ENCODE measurements at regions not wholly inside any gene's neighbourhood (a gene's known extent, or its start where the extent isn't known, plus 50 kb on each side); places are given as distances from the start of the nearest gene placed in this dataset.

DNA sequence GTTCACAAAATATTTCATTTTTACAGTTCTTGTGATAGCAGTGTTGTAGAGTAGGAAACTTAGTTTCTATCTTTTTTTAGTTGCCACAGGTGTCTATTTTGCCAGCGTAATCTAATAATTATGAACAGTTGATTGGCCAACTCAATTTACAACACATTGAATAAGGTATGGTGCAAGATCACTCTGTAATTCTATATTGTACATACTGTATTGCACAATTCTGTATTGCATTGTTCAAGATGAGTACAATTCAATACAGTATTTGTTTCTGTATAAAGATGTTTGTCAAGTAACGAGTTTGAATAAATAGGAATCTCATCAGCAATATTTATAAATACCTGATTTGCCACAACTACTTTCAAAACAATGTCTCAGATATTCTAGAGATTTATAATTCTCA, 64.2 kb upstream of the HTR1A start:
- TF ChIP-seq, protein P1, sequence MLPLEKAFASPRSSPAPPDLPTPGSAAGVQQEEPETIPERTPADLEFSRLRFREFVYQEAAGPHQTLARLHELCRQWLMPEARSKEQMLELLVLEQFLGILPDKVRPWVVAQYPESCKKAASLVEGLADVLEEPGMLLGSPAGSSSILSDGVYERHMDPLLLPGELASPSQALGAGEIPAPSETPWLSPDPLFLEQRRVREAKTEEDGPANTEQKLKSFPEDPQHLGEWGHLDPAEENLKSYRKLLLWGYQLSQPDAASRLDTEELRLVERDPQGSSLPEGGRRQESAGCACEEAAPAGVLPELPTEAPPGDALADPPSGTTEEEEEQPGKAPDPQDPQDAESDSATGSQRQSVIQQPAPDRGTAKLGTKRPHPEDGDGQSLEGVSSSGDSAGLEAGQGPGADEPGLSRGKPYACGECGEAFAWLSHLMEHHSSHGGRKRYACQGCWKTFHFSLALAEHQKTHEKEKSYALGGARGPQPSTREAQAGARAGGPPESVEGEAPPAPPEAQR (CRISPR knock-in tag; IDR thresholded peaks at IDR 0.05): no peak
- TF ChIP-seq, protein P2, sequence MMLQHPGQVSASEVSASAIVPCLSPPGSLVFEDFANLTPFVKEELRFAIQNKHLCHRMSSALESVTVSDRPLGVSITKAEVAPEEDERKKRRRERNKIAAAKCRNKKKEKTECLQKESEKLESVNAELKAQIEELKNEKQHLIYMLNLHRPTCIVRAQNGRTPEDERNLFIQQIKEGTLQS (CRISPR knock-in tag; conservative IDR thresholded peaks at IDR 0.05): no peak
- TF ChIP-seq, protein P3, sequence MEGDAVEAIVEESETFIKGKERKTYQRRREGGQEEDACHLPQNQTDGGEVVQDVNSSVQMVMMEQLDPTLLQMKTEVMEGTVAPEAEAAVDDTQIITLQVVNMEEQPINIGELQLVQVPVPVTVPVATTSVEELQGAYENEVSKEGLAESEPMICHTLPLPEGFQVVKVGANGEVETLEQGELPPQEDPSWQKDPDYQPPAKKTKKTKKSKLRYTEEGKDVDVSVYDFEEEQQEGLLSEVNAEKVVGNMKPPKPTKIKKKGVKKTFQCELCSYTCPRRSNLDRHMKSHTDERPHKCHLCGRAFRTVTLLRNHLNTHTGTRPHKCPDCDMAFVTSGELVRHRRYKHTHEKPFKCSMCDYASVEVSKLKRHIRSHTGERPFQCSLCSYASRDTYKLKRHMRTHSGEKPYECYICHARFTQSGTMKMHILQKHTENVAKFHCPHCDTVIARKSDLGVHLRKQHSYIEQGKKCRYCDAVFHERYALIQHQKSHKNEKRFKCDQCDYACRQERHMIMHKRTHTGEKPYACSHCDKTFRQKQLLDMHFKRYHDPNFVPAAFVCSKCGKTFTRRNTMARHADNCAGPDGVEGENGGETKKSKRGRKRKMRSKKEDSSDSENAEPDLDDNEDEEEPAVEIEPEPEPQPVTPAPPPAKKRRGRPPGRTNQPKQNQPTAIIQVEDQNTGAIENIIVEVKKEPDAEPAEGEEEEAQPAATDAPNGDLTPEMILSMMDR (IDR thresholded peaks at IDR 0.05): no peak
- no peak for TF ChIP-seq ZNF423 (CRISPR knock-in tag; IDR thresholded peaks at IDR 0.05)
- no peak for TF ChIP-seq NR1H2 (CRISPR knock-in tag; IDR thresholded peaks at IDR 0.05)
- TF ChIP-seq MXD4 (CRISPR knock-in tag; IDR thresholded peaks at IDR 0.05; ENCODE audit: borderline replicate concordance): no peak
- no peak for TF ChIP-seq ZNF671 (CRISPR knock-in tag; IDR thresholded peaks at IDR 0.05)
- TF ChIP-seq TEAD1 (CRISPR knock-in tag; IDR thresholded peaks at IDR 0.05): no peak
- no peak for TF ChIP-seq FOXP1 (CRISPR knock-in tag; IDR thresholded peaks at IDR 0.05; ENCODE audit: borderline replicate concordance)
- TF ChIP-seq, protein P4, sequence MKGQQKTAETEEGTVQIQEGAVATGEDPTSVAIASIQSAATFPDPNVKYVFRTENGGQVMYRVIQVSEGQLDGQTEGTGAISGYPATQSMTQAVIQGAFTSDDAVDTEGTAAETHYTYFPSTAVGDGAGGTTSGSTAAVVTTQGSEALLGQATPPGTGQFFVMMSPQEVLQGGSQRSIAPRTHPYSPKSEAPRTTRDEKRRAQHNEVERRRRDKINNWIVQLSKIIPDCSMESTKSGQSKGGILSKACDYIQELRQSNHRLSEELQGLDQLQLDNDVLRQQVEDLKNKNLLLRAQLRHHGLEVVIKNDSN (CRISPR knock-in tag; IDR thresholded peaks at IDR 0.05): no peak
